ENCODE measurements at regions not wholly inside any gene's neighbourhood (a gene's known extent, or its start where the extent isn't known, plus 50 kb on each side); places are given as distances from the start of the nearest gene placed in this dataset.

GRCh38 chr1:73804935-73805334, 393.0 kb downstream of the LRRIQ3 start:
- no peaks in the 10 kb centered on the region for H3K36me3 ChIP-seq (ENCODE audit: control insufficient read depth in 2 of 3, insufficient read depth in 3 of 3, low read length in 3 of 3)
- intact Hi-C loops (cut with micrococcal nuclease) = no loop called here
- ChIA-PET POLR2A (no interaction called here), CTCF (no interaction called here)
- H3K9me3 ChIP-seq (ENCODE audit: control insufficient read depth in 2 of 3, low read length in 3 of 3) = no peaks in the 10 kb centered on the region
- H3K4me1 ChIP-seq (ENCODE audit: control insufficient read depth in 2 of 2, insufficient read depth in 2 of 2, low read length in 2 of 2) = no peaks in the 10 kb centered on the region
- H3K27ac ChIP-seq (ENCODE audit: low read depth, low read length) = no peak overlapping the region
- no peak overlapping the region for H3K4me3 ChIP-seq (ENCODE audit: low read length)
- H3K27me3 Mint-ChIP-seq = no peaks in the 10 kb centered on the region
- no peak overlapping the region for H3K4me3 Mint-ChIP-seq
- DNase-seq (no peak), ATAC-seq (no peak)
- no peaks in the 10 kb centered on the region for H3K36me3 Mint-ChIP-seq
- no peaks in the 10 kb centered on the region for H3K27me3 ChIP-seq (ENCODE audit: control insufficient read depth in 2 of 2, insufficient read depth in 2 of 2, low read length in 2 of 2)
- H3K4me1 Mint-ChIP-seq = no peaks in the 10 kb centered on the region
- H3K9me3 Mint-ChIP-seq = peaks cover 0 to 5% (median 0%) of the 10 kb centered on the region in 11 donors
- H3K27ac Mint-ChIP-seq = no peak overlapping the region

GRCh38 chr1:73803380-73803779, 394.6 kb downstream of the LRRIQ3 start:
- no peak for ATAC-seq
- no peak for DNase-seq
- intact Hi-C loops (cut with micrococcal nuclease) = no loop called here
- Mint-ChIP-seq H3K27me3 (no peaks in the 10 kb centered on the region), H3K36me3 (no peaks in the 10 kb centered on the region), H3K27ac (no peak overlapping the region), H3K9me3 (peaks cover 0 to 4% (median 0%) of the 10 kb centered on the region in 11 donors), H3K4me3 (no peak overlapping the region), H3K4me1 (no peaks in the 10 kb centered on the region)
- Histone ChIP-seq H3K36me3 (ENCODE audit: control insufficient read depth in 2 of 3, insufficient read depth in 3 of 3, low read length in 3 of 3) (no peaks in the 10 kb centered on the region), H3K4me3 (ENCODE audit: low read length) (no peak overlapping the region), H3K9me3 (ENCODE audit: control insufficient read depth in 2 of 3, low read length in 3 of 3) (no peaks in the 10 kb centered on the region), H3K27ac (ENCODE audit: low read depth, low read length) (no peak overlapping the region), H3K27me3 (ENCODE audit: control insufficient read depth in 2 of 2, insufficient read depth in 2 of 2, low read length in 2 of 2) (no peaks in the 10 kb centered on the region), H3K4me1 (ENCODE audit: control insufficient read depth in 2 of 2, insufficient read depth in 2 of 2, low read length in 2 of 2) (no peaks in the 10 kb centered on the region)
- ChIA-PET CTCF (no interaction called here), POLR2A (no interaction called here)

- Histone ChIP-seq H3K9me3 (ENCODE audit: control insufficient read depth in 2 of 3, low read length in 3 of 3) (no peaks in the 10 kb centered on the region), H3K36me3 (ENCODE audit: control insufficient read depth in 2 of 3, insufficient read depth in 3 of 3, low read length in 3 of 3) (no peaks in the 10 kb centered on the region), H3K27me3 (ENCODE audit: control insufficient read depth in 2 of 2, insufficient read depth in 2 of 2, low read length in 2 of 2) (no peaks in the 10 kb centered on the region), H3K4me1 (ENCODE audit: control insufficient read depth in 2 of 2, insufficient read depth in 2 of 2, low read length in 2 of 2) (no peaks in the 10 kb centered on the region), H3K4me3 (ENCODE audit: low read length) (no peak overlapping the region), H3K27ac (ENCODE audit: low read depth, low read length) (no peak overlapping the region)
- DNase-seq (no peak), ATAC-seq (no peak)
- intact Hi-C loops (cut with micrococcal nuclease) = no loop called here
- Mint-ChIP-seq H3K4me3 (no peak overlapping the region), H3K27ac (no peak overlapping the region), H3K36me3 (no peaks in the 10 kb centered on the region), H3K9me3 (peaks cover 0 to 4% (median 0%) of the 10 kb centered on the region in 11 donors), H3K27me3 (no peaks in the 10 kb centered on the region), H3K4me1 (no peaks in the 10 kb centered on the region)
- ChIA-PET CTCF (no interaction called here), POLR2A (no interaction called here)
Measured at GRCh38 chr1:73801912-73802429, 396.0 kb downstream of the LRRIQ3 start.

- intact Hi-C loops (cut with micrococcal nuclease) = no loop called here
- ChIA-PET CTCF (no interaction called here), POLR2A (no interaction called here)
Measured at GRCh38 chr1:73800376-73800775, 397.6 kb downstream of the LRRIQ3 start.

GRCh38 chr1:73789965-73790364, 408.0 kb downstream of the LRRIQ3 start:
- Mint-ChIP-seq H3K27ac (no peak overlapping the region), H3K36me3 (no peaks in the 10 kb centered on the region), H3K4me3 (no peak overlapping the region), H3K4me1 (no peaks in the 10 kb centered on the region), H3K27me3 (peaks cover 0 to 4% (median 0%) of the 10 kb centered on the region in 5 donors), H3K9me3 (peaks cover 0 to 15% (median 0%) of the 10 kb centered on the region in 11 donors)
- Histone ChIP-seq H3K4me1 (ENCODE audit: control insufficient read depth in 2 of 2, insufficient read depth in 2 of 2, low read length in 2 of 2) (no peaks in the 10 kb centered on the region), H3K27ac (ENCODE audit: low read depth, low read length) (no peak overlapping the region), H3K4me3 (ENCODE audit: low read length) (no peak overlapping the region), H3K27me3 (ENCODE audit: control insufficient read depth in 2 of 2, insufficient read depth in 2 of 2, low read length in 2 of 2) (no peaks in the 10 kb centered on the region), H3K36me3 (ENCODE audit: control insufficient read depth in 2 of 3, insufficient read depth in 3 of 3, low read length in 3 of 3) (no peaks in the 10 kb centered on the region), H3K9me3 (ENCODE audit: control insufficient read depth in 2 of 3, low read length in 3 of 3) (no peaks in the 10 kb centered on the region)
- ChIA-PET CTCF (no interaction called here), POLR2A (no interaction called here)
- DNase-seq (no peak), ATAC-seq (no peak)
- intact Hi-C loops (cut with micrococcal nuclease) = no loop called here

More at GRCh38 chr1:73800376-73800775, 397.6 kb downstream of the LRRIQ3 start:
- Mint-ChIP-seq H3K27me3 (no peaks in the 10 kb centered on the region), H3K4me3 (no peak overlapping the region), H3K36me3 (no peaks in the 10 kb centered on the region), H3K9me3 (peaks cover 0 to 6% (median 0%) of the 10 kb centered on the region in 11 donors), H3K27ac (no peak overlapping the region), H3K4me1 (no peaks in the 10 kb centered on the region)
- H3K27ac ChIP-seq (ENCODE audit: low read depth, low read length) = no peak overlapping the region
- no peaks in the 10 kb centered on the region for H3K4me1 ChIP-seq (ENCODE audit: control insufficient read depth in 2 of 2, insufficient read depth in 2 of 2, low read length in 2 of 2)
- no peak for ATAC-seq
- H3K9me3 ChIP-seq (ENCODE audit: control insufficient read depth in 2 of 3, low read length in 3 of 3) = no peaks in the 10 kb centered on the region
- no peak overlapping the region for H3K4me3 ChIP-seq (ENCODE audit: low read length)
- no peaks in the 10 kb centered on the region for H3K36me3 ChIP-seq (ENCODE audit: control insufficient read depth in 2 of 3, insufficient read depth in 3 of 3, low read length in 3 of 3)
- no peaks in the 10 kb centered on the region for H3K27me3 ChIP-seq (ENCODE audit: control insufficient read depth in 2 of 2, insufficient read depth in 2 of 2, low read length in 2 of 2)
- no peak for DNase-seq

- Histone ChIP-seq H3K9me3 (ENCODE audit: control insufficient read depth in 2 of 3, low read length in 3 of 3) (no peaks in the 10 kb centered on the region), H3K4me1 (ENCODE audit: control insufficient read depth in 2 of 2, insufficient read depth in 2 of 2, low read length in 2 of 2) (no peaks in the 10 kb centered on the region), H3K36me3 (ENCODE audit: control insufficient read depth in 2 of 3, insufficient read depth in 3 of 3, low read length in 3 of 3) (no peaks in the 10 kb centered on the region), H3K27me3 (ENCODE audit: control insufficient read depth in 2 of 2, insufficient read depth in 2 of 2, low read length in 2 of 2) (no peaks in the 10 kb centered on the region), H3K4me3 (ENCODE audit: low read length) (no peak overlapping the region), H3K27ac (ENCODE audit: low read depth, low read length) (no peak overlapping the region)
- Mint-ChIP-seq H3K4me3 (no peak overlapping the region), H3K27me3 (peaks cover 0 to 4% (median 0%) of the 10 kb centered on the region in 5 donors), H3K4me1 (no peaks in the 10 kb centered on the region), H3K27ac (no peak overlapping the region), H3K36me3 (no peaks in the 10 kb centered on the region), H3K9me3 (peaks cover 0 to 5% (median 0%) of the 10 kb centered on the region in 11 donors)
- ATAC-seq (no peak), DNase-seq (no peak)
- ChIA-PET POLR2A (no interaction called here), CTCF (no interaction called here)
- intact Hi-C loops (cut with micrococcal nuclease) = no loop called here
Measured at GRCh38 chr1:73784026-73784425, 413.9 kb downstream of the LRRIQ3 start.

- Histone ChIP-seq H3K27ac (ENCODE audit: low read depth, low read length) (no peak overlapping the region), H3K9me3 (ENCODE audit: control insufficient read depth in 2 of 3, low read length in 3 of 3) (no peaks in the 10 kb centered on the region), H3K36me3 (ENCODE audit: control insufficient read depth in 2 of 3, insufficient read depth in 3 of 3, low read length in 3 of 3) (no peaks in the 10 kb centered on the region), H3K27me3 (ENCODE audit: control insufficient read depth in 2 of 2, insufficient read depth in 2 of 2, low read length in 2 of 2) (no peaks in the 10 kb centered on the region), H3K4me3 (ENCODE audit: low read length) (no peak overlapping the region), H3K4me1 (ENCODE audit: control insufficient read depth in 2 of 2, insufficient read depth in 2 of 2, low read length in 2 of 2) (no peaks in the 10 kb centered on the region)
- Mint-ChIP-seq H3K27me3 (peaks cover 0 to 4% (median 0%) of the 10 kb centered on the region in 5 donors), H3K9me3 (peaks cover 0 to 10% (median 0%) of the 10 kb centered on the region in 11 donors), H3K36me3 (no peaks in the 10 kb centered on the region), H3K4me3 (no peak overlapping the region), H3K27ac (no peak overlapping the region), H3K4me1 (no peaks in the 10 kb centered on the region)
- DNase-seq (no peak), ATAC-seq (no peak)
- intact Hi-C loops (cut with micrococcal nuclease) = no loop called here
- CTCF ChIA-PET = no interaction called here
- POLR2A ChIA-PET = no interaction called here
Measured at GRCh38 chr1:73783352-73783751, 414.6 kb downstream of the LRRIQ3 start.
